GM23338 (cell line): ENCODE measurements at regions not wholly inside any gene's neighbourhood (a gene's known extent, or its start where the extent isn't known, plus 50 kb on each side); places are given as distances from the start of the nearest gene placed in this dataset.

Experiments used
- ATAC-seq: fragments of 200-7000 bp; cut with Tn5 transposase; 3 replicates; pipeline ENCODE4 v1.9.1; 2020
- DNase-seq: peaks from one replicate; pipeline ENCODE4 v3.0.0-alpha.2; 2015; ENCODE audit warnings: low spot score
- H2AFZ ChIP-seq: fragments of 200-600 bp; sonication (generic); 2 replicates; pipeline ENCODE4 v1.8.0; 2016; ENCODE audit warnings: antibody characterized with exemption, mild to moderate bottlenecking, moderate library complexity
- H3F3A ChIP-seq: fragments of 200-600 bp; sonication (generic); replicated peaks from 2 replicates; pipeline ENCODE4 v1.8.0; 2017; ENCODE audit warnings: antibody characterized with exemption, mixed run types, low read depth
- H3K27ac ChIP-seq: fragments of 200-600 bp; sonication (generic); 2 replicates; pipeline ENCODE4 v1.6.1; 2016; ENCODE audit warnings: low read depth
- H3K27me3 ChIP-seq: fragments of 200-600 bp; sonication (generic); 2 replicates; pipeline ENCODE4 v1.8.0; 2016; ENCODE audit warnings: mild to moderate bottlenecking, mixed run types, moderate library complexity; ENCODE audit not compliant: insufficient read depth
- H3K36me3 ChIP-seq: fragments of 200-600 bp; sonication (generic); 2 replicates; pipeline ENCODE4 v1.8.0; 2016; ENCODE audit warnings: mild to moderate bottlenecking; ENCODE audit not compliant: insufficient read depth
- H3K4me1 ChIP-seq: fragments of 200-600 bp; sonication (generic); 2 replicates; pipeline ENCODE4 v1.8.0; 2016; ENCODE audit warnings: mild to moderate bottlenecking, moderate library complexity; ENCODE audit not compliant: insufficient read depth
- H3K4me2 ChIP-seq: fragments of 200-600 bp; sonication (generic); 2 replicates; pipeline ENCODE4 v1.7.1; 2017; ENCODE audit warnings: mixed run types
- H3K4me3 ChIP-seq: fragments of 200-600 bp; sonication (generic); 2 replicates; pipeline ENCODE4 v1.6.1; 2016; ENCODE audit warnings: mixed run types
- H3K79me2 ChIP-seq: fragments of 200-600 bp; sonication (generic); replicated peaks from 2 replicates; pipeline ENCODE4 v1.8.0; 2017; ENCODE audit warnings: mild to moderate bottlenecking; ENCODE audit not compliant: insufficient read depth
- H3K9me2 ChIP-seq: fragments of 200-600 bp; sonication (generic); 2 replicates; pipeline ENCODE4 v1.8.0; 2017; ENCODE audit not compliant: insufficient read depth
- H4K20me1 ChIP-seq: fragments of 200-600 bp; sonication (generic); replicated peaks from 2 replicates; pipeline ENCODE4 v1.8.0; 2017; ENCODE audit warnings: mild to moderate bottlenecking; ENCODE audit not compliant: insufficient read depth
- H3K27ac Mint-ChIP-seq: 2 replicates; pipeline ENCODE4 v1.8.0; 2020; ENCODE audit warnings: inconsistent platforms, mild to moderate bottlenecking, moderate library complexity, mixed read lengths
- H3K27me3 Mint-ChIP-seq: 3 replicates; pipeline ENCODE4 v1.8.0; 2022; ENCODE audit warnings: low read depth, mild to moderate bottlenecking, moderate library complexity, mixed read lengths, inconsistent platforms; ENCODE audit not compliant: insufficient read depth, poor library complexity
- H3K36me3 Mint-ChIP-seq: 3 replicates; pipeline ENCODE4 v1.8.0; 2021; ENCODE audit warnings: low read depth, mild to moderate bottlenecking, inconsistent platforms, moderate library complexity, mixed read lengths
- H3K4me1 Mint-ChIP-seq: 3 replicates; pipeline ENCODE4 v1.8.0; 2020; ENCODE audit warnings: mild to moderate bottlenecking, inconsistent platforms, mixed read lengths
- H3K4me3 Mint-ChIP-seq: 3 replicates; pipeline ENCODE4 v1.8.0; 2021; ENCODE audit warnings: moderate library complexity, mild to moderate bottlenecking, inconsistent platforms, mixed read lengths
- H3K9me3 Mint-ChIP-seq: 3 replicates; pipeline ENCODE4 v1.8.0; 2020; ENCODE audit warnings: moderate library complexity, mild to moderate bottlenecking, inconsistent platforms, mixed read lengths
- CREB1 ChIP-seq: fragments of 250-450 bp; sonication (Bioruptor Pico); IDR thresholded peaks from 2 replicates; pipeline ENCODE4 v1.5.0; 2020; ENCODE audit warnings: low read depth, mild to moderate bottlenecking, moderate library complexity
- EZH2 ChIP-seq: fragments of 200-600 bp; sonication (generic); IDR thresholded peaks from one replicate; pipeline ENCODE4 v1.8.0; 2017; ENCODE audit warnings: antibody characterized with exemption, mild to moderate bottlenecking, low read depth; ENCODE audit not compliant: unreplicated experiment
- EZH2phosphoT487 ChIP-seq: fragments of 200-600 bp; sonication (generic); IDR thresholded peaks from one replicate; pipeline ENCODE4 v1.8.1; 2018; ENCODE audit warnings: antibody characterized with exemption; ENCODE audit not compliant: unreplicated experiment
- JUNB ChIP-seq: IDR thresholded peaks from one replicate; pipeline ENCODE4 v1.6.1; 2016; ENCODE audit warnings: antibody characterized with exemption; ENCODE audit not compliant: unreplicated experiment
- NANOG ChIP-seq: IDR thresholded peaks from 2 replicates; pipeline ENCODE4 v1.6.1; 2016; ENCODE audit warnings: antibody characterized with exemption, borderline replicate concordance
- POLR2AphosphoS5 ChIP-seq: IDR thresholded peaks from 2 replicates; pipeline ENCODE4 v1.6.1; 2016; ENCODE audit warnings: antibody characterized with exemption, low read depth
- STAT1 ChIP-seq: IDR thresholded peaks from one replicate; pipeline ENCODE4 v1.6.1; 2016; ENCODE audit warnings: antibody characterized with exemption; ENCODE audit not compliant: unreplicated experiment
- ZNF114 ChIP-seq: fragments of 250-450 bp; sonication (Bioruptor Pico); IDR thresholded peaks from 2 replicates; pipeline ENCODE4 v1.5.0; 2020; ENCODE audit warnings: mild to moderate bottlenecking, moderate library complexity
- ZNF331 ChIP-seq: fragments of 250-450 bp; sonication (Bioruptor Pico); IDR thresholded peaks from 2 replicates; pipeline ENCODE4 v1.5.0; 2020; ENCODE audit warnings: low read depth, mild to moderate bottlenecking, moderate library complexity
- TF ChIP-seq, protein P1 (sequence below): IDR thresholded peaks from 2 replicates; pipeline ENCODE4 v1.6.1; 2016; ENCODE audit warnings: antibody characterized with exemption
- TF ChIP-seq, protein P2 (sequence below), 2 experiments: fragments of 200-600 bp in 1 of 2; sonication (generic) in 1 of 2; conservative IDR thresholded peaks; 2 replicates each; pipeline versions ENCODE4 v1.5.1 to v1.6.1; 2016 to 2017; ENCODE audit warnings: antibody characterized with exemption in 2 of 2, low read depth in 2 of 2, mild to moderate bottlenecking in 2 of 2, moderate library complexity in 1 of 2
- TF ChIP-seq, protein P3 (sequence below): IDR thresholded peaks from one replicate; pipeline ENCODE4 v1.6.1; 2018; ENCODE audit warnings: antibody characterized with exemption; ENCODE audit not compliant: unreplicated experiment
- TF ChIP-seq, protein P4 (sequence below): fragments of 250-450 bp; sonication (Bioruptor Pico); IDR thresholded peaks from 2 replicates; pipeline ENCODE4 v1.5.0; 2020; ENCODE audit warnings: mild to moderate bottlenecking, moderate library complexity

DNA sequence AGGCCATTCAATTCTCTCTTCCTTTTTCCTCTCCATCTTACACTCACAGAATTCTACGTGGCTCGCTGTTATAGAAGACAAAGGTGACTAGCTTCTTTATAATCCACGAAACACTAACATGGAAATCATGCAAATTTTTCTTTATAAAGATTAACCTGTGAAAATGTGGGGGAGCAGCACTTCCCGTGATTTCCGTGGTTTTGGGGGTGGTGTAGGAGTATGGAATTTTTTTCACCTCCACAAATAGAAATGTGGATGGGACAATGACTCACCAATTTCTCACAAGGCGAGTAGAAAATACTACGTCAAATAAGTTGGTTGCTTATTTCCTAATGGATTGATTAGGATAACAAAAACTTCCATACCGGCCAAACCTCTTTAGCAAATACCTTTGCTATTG, 719.2 kb upstream of the TENM3 start:
- Histone ChIP-seq H3K4me2 (peak overlapping the region; percentile 22; the same call in 1 of the 2 replicates), H3K4me3 (no peak overlapping the region), H2AFZ (peak overlapping the region; percentile 67; the same call in 1 of the 2 replicates), H3F3A (no peaks in the 10 kb centered on the region), H3K27ac (0 out of 2 replicates have a peak overlapping the region, but pooled peaks have one; percentile 1), H3K36me3 (no peaks in the 10 kb centered on the region), H3K27me3 (no peaks in the 10 kb centered on the region), H3K9me2 (no peaks in the 10 kb centered on the region), H3K4me1 (peaks cover 18% of the 10 kb centered on the region), H3K79me2 (no peaks in the 10 kb centered on the region), H4K20me1 (no peaks in the 10 kb centered on the region)
- TF ChIP-seq, protein P1, sequence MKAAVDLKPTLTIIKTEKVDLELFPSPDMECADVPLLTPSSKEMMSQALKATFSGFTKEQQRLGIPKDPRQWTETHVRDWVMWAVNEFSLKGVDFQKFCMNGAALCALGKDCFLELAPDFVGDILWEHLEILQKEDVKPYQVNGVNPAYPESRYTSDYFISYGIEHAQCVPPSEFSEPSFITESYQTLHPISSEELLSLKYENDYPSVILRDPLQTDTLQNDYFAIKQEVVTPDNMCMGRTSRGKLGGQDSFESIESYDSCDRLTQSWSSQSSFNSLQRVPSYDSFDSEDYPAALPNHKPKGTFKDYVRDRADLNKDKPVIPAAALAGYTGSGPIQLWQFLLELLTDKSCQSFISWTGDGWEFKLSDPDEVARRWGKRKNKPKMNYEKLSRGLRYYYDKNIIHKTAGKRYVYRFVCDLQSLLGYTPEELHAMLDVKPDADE = no peak
- no peak for TF ChIP-seq ZNF331 (CRISPR knock-in tag)
- no peak for TF ChIP-seq EZH2phosphoT487
- TF ChIP-seq, protein P2, sequence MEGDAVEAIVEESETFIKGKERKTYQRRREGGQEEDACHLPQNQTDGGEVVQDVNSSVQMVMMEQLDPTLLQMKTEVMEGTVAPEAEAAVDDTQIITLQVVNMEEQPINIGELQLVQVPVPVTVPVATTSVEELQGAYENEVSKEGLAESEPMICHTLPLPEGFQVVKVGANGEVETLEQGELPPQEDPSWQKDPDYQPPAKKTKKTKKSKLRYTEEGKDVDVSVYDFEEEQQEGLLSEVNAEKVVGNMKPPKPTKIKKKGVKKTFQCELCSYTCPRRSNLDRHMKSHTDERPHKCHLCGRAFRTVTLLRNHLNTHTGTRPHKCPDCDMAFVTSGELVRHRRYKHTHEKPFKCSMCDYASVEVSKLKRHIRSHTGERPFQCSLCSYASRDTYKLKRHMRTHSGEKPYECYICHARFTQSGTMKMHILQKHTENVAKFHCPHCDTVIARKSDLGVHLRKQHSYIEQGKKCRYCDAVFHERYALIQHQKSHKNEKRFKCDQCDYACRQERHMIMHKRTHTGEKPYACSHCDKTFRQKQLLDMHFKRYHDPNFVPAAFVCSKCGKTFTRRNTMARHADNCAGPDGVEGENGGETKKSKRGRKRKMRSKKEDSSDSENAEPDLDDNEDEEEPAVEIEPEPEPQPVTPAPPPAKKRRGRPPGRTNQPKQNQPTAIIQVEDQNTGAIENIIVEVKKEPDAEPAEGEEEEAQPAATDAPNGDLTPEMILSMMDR (conservative IDR thresholded peaks at IDR 0.05; ENCODE audit: low read depth in 2 of 2) = no peak
- no peak for TF ChIP-seq EZH2
- no peak for TF ChIP-seq NANOG
- TF ChIP-seq JUNB = no peak
- TF ChIP-seq POLR2AphosphoS5 = no peak
- TF ChIP-seq CREB1 (CRISPR knock-in tag) = no peak
- TF ChIP-seq, protein P3, sequence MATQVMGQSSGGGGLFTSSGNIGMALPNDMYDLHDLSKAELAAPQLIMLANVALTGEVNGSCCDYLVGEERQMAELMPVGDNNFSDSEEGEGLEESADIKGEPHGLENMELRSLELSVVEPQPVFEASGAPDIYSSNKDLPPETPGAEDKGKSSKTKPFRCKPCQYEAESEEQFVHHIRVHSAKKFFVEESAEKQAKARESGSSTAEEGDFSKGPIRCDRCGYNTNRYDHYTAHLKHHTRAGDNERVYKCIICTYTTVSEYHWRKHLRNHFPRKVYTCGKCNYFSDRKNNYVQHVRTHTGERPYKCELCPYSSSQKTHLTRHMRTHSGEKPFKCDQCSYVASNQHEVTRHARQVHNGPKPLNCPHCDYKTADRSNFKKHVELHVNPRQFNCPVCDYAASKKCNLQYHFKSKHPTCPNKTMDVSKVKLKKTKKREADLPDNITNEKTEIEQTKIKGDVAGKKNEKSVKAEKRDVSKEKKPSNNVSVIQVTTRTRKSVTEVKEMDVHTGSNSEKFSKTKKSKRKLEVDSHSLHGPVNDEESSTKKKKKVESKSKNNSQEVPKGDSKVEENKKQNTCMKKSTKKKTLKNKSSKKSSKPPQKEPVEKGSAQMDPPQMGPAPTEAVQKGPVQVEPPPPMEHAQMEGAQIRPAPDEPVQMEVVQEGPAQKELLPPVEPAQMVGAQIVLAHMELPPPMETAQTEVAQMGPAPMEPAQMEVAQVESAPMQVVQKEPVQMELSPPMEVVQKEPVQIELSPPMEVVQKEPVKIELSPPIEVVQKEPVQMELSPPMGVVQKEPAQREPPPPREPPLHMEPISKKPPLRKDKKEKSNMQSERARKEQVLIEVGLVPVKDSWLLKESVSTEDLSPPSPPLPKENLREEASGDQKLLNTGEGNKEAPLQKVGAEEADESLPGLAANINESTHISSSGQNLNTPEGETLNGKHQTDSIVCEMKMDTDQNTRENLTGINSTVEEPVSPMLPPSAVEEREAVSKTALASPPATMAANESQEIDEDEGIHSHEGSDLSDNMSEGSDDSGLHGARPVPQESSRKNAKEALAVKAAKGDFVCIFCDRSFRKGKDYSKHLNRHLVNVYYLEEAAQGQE = no peak
- TF ChIP-seq, protein P4, sequence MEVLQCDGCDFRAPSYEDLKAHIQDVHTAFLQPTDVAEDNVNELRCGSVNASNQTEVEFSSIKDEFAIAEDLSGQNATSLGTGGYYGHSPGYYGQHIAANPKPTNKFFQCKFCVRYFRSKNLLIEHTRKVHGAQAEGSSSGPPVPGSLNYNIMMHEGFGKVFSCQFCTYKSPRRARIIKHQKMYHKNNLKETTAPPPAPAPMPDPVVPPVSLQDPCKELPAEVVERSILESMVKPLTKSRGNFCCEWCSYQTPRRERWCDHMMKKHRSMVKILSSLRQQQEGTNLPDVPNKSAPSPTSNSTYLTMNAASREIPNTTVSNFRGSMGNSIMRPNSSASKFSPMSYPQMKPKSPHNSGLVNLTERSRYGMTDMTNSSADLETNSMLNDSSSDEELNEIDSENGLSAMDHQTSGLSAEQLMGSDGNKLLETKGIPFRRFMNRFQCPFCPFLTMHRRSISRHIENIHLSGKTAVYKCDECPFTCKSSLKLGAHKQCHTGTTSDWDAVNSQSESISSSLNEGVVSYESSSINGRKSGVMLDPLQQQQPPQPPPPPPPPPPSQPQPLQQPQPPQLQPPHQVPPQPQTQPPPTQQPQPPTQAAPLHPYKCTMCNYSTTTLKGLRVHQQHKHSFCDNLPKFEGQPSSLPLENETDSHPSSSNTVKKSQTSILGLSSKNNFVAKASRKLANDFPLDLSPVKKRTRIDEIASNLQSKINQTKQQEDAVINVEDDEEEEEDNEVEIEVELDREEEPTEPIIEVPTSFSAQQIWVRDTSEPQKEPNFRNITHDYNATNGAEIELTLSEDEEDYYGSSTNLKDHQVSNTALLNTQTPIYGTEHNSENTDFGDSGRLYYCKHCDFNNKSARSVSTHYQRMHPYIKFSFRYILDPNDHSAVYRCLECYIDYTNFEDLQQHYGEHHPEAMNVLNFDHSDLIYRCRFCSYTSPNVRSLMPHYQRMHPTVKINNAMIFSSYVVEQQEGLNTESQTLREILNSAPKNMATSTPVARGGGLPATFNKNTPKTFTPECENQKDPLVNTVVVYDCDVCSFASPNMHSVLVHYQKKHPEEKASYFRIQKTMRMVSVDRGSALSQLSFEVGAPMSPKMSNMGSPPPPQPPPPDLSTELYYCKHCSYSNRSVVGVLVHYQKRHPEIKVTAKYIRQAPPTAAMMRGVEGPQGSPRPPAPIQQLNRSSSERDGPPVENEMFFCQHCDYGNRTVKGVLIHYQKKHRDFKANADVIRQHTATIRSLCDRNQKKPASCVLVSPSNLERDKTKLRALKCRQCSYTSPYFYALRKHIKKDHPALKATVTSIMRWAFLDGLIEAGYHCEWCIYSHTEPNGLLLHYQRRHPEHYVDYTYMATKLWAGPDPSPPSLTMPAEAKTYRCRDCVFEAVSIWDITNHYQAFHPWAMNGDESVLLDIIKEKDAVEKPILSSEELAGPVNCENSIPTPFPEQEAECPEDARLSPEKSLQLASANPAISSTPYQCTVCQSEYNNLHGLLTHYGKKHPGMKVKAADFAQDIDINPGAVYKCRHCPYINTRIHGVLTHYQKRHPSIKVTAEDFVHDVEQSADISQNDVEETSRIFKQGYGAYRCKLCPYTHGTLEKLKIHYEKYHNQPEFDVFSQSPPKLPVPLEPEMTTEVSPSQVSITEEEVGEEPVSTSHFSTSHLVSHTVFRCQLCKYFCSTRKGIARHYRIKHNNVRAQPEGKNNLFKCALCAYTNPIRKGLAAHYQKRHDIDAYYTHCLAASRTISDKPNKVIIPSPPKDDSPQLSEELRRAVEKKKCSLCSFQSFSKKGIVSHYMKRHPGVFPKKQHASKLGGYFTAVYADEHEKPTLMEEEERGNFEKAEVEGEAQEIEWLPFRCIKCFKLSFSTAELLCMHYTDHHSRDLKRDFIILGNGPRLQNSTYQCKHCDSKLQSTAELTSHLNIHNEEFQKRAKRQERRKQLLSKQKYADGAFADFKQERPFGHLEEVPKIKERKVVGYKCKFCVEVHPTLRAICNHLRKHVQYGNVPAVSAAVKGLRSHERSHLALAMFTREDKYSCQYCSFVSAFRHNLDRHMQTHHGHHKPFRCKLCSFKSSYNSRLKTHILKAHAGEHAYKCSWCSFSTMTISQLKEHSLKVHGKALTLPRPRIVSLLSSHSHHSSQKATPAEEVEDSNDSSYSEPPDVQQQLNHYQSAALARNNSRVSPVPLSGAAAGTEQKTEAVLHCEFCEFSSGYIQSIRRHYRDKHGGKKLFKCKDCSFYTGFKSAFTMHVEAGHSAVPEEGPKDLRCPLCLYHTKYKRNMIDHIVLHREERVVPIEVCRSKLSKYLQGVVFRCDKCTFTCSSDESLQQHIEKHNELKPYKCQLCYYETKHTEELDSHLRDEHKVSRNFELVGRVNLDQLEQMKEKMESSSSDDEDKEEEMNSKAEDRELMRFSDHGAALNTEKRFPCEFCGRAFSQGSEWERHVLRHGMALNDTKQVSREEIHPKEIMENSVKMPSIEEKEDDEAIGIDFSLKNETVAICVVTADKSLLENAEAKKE (CRISPR knock-in tag) = no peak
- no peak for TF ChIP-seq STAT1
- TF ChIP-seq ZNF114 (CRISPR knock-in tag) = no peak
- no peaks in the 10 kb centered on the region for H3K36me3 Mint-ChIP-seq
- DNase-seq (no peak), ATAC-seq (no peak)
- no peak overlapping the region for H3K27ac Mint-ChIP-seq
- H3K4me1 Mint-ChIP-seq = peaks cover 18% of the 10 kb centered on the region
- H3K27me3 Mint-ChIP-seq = no peaks in the 10 kb centered on the region
- no peak overlapping the region for H3K4me3 Mint-ChIP-seq
- H3K9me3 Mint-ChIP-seq = no peaks in the 10 kb centered on the region; the same call in 2 of the 3 replicates
